Neural progenitor cell (in vitro differentiated cells): ENCODE measurements at regions not wholly inside any gene's neighbourhood (a gene's known extent, or its start where the extent isn't known, plus 50 kb on each side); places are given as distances from the start of the nearest gene placed in this dataset.
A peak's percentile ranks its signal among the peaks of the same experiment; 100 is the strongest.

Experiments
- DNase-seq: peaks from one replicate; pipeline ENCODE4 v3.0.0-alpha.2; 2016; ENCODE audit warnings: low spot score
- H2AFZ ChIP-seq: fragments of 200-600 bp; sonication (generic); replicated peaks from 2 replicates; pipeline ENCODE4 v1.6.1; 2016; ENCODE audit warnings: antibody characterized with exemption
- H3F3A ChIP-seq: fragments of 200-600 bp; sonication (generic); 2 replicates; pipeline ENCODE4 v1.6.1; 2016; ENCODE audit warnings: antibody characterized with exemption, low read depth
- H3K27ac ChIP-seq: fragments of 200-600 bp; sonication (generic); 2 replicates; pipeline ENCODE4 v1.5.1; 2016; ENCODE audit warnings: mild to moderate bottlenecking
- H3K27me3 ChIP-seq: fragments of 200-600 bp; sonication (generic); 2 replicates; pipeline ENCODE4 v1.6.1; 2016; ENCODE audit warnings: mild to moderate bottlenecking, moderate library complexity
- H3K36me3 ChIP-seq: fragments of 200-600 bp; sonication (generic); 2 replicates; pipeline ENCODE4 v1.5.1; 2016
- H3K4me1 ChIP-seq: fragments of 200-600 bp; sonication (generic); 2 replicates; pipeline ENCODE4 v1.6.1; 2016; ENCODE audit warnings: mixed run types
- H3K4me2 ChIP-seq: fragments of 200-600 bp; sonication (generic); 2 replicates; pipeline ENCODE4 v1.6.1; 2016
- H3K4me3 ChIP-seq: fragments of 200-600 bp; sonication (generic); 2 replicates; pipeline ENCODE4 v1.5.1; 2016
- H3K79me2 ChIP-seq: fragments of 200-600 bp; sonication (generic); 2 replicates; pipeline ENCODE4 v1.6.1; 2016; ENCODE audit warnings: low read depth
- H3K9ac ChIP-seq: fragments of 200-600 bp; sonication (generic); 2 replicates; pipeline ENCODE4 v1.6.1; 2016
- H3K9me3 ChIP-seq: fragments of 200-600 bp; sonication (generic); 2 replicates; pipeline ENCODE4 v1.5.1; 2016; ENCODE audit warnings: low read depth
- H4K20me1 ChIP-seq: fragments of 200-600 bp; sonication (generic); 2 replicates; pipeline ENCODE4 v1.6.1; 2016; ENCODE audit warnings: low read depth
- H3K27ac Mint-ChIP-seq: 3 replicates; pipeline ENCODE4 v1.8.0; 2021; ENCODE audit warnings: mixed read lengths
- H3K27me3 Mint-ChIP-seq: 2 replicates; pipeline ENCODE4 v1.8.0; 2022; ENCODE audit warnings: low read depth, mild to moderate bottlenecking, inconsistent platforms, moderate library complexity, mixed read lengths; ENCODE audit not compliant: insufficient read depth
- H3K36me3 Mint-ChIP-seq: 3 replicates; pipeline ENCODE4 v1.8.0; 2021; ENCODE audit warnings: mixed read lengths
- H3K4me1 Mint-ChIP-seq: 3 replicates; pipeline ENCODE4 v1.8.0; 2021; ENCODE audit warnings: mixed read lengths
- H3K4me3 Mint-ChIP-seq: 3 replicates; pipeline ENCODE4 v1.8.0; 2021; ENCODE audit warnings: mild to moderate bottlenecking, moderate library complexity, mixed read lengths
- H3K9me3 Mint-ChIP-seq: 3 replicates; pipeline ENCODE4 v1.8.0; 2020; ENCODE audit warnings: mixed read lengths
- CTCF ChIP-seq: fragments of 200-600 bp; sonication (generic); IDR thresholded peaks from 2 replicates; pipeline ENCODE4 v1.5.1; 2017; ENCODE audit warnings: antibody characterized with exemption, mild to moderate bottlenecking
- EZH2 ChIP-seq: fragments of 200-600 bp; sonication (generic); IDR thresholded peaks from 2 replicates; pipeline ENCODE4 v1.6.1; 2017; ENCODE audit warnings: antibody characterized with exemption, mild to moderate bottlenecking, moderate library complexity
- EZH2phosphoT487 ChIP-seq: fragments of 200-600 bp; sonication (generic); IDR thresholded peaks from 2 replicates; pipeline ENCODE4 v1.6.1; 2017; ENCODE audit warnings: antibody characterized with exemption

DNA sequence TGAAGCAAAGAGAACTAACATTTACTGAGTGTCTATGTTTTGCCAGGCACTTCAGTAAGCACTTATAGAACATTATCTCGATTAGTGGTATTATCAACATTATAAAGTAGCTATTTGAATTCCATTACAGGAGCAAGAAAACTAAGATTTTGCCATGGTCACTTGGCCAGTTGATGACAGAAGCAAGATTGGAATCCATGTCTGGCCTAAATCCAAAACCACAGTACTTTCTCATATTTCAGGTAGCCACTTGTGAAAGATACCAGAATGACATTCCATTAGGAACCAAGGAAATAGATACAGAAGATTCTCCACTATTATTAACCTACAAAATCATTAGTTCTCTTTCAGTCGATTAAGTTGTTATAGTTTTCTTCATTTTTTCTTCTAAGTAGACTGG, 691.0 kb upstream of the API5 start:
- Histone ChIP-seq H3K36me3 (no peaks in the 10 kb centered on the region), H3K9me3 (no peaks in the 10 kb centered on the region), H3K9ac (no peak overlapping the region), H2AFZ (no peak overlapping the region), H3K79me2 (no peaks in the 10 kb centered on the region), H3K4me2 (no peak overlapping the region), H3K27ac (no peak overlapping the region), H3K27me3 (no peaks in the 10 kb centered on the region), H3K4me3 (no peak overlapping the region), H3F3A (peaks cover 4% of the 10 kb centered on the region), H4K20me1 (no peaks in the 10 kb centered on the region), H3K4me1 (peaks cover 18% of the 10 kb centered on the region)
- Mint-ChIP-seq H3K27me3 (no peaks in the 10 kb centered on the region), H3K9me3 (no peaks in the 10 kb centered on the region), H3K27ac (no peak overlapping the region), H3K4me1 (peaks cover 3% of the 10 kb centered on the region), H3K4me3 (no peak overlapping the region), H3K36me3 (no peaks in the 10 kb centered on the region)
- DNase-seq: no peak
- TF ChIP-seq CTCF: no peak
- no peak for TF ChIP-seq EZH2
- TF ChIP-seq EZH2phosphoT487: no peak

GRCh38 chr11:42625757-42626665, 685.8 kb upstream of the API5 start:
- Mint-ChIP-seq H3K4me1 (peaks cover 3% of the 10 kb centered on the region), H3K27ac (no peak overlapping the region), H3K9me3 (peaks cover 3% of the 10 kb centered on the region), H3K36me3 (no peaks in the 10 kb centered on the region), H3K4me3 (no peak overlapping the region), H3K27me3 (no peaks in the 10 kb centered on the region)
- peaks cover 22% of the 10 kb centered on the region for H3K4me1 ChIP-seq
- H3K9ac ChIP-seq: no peak overlapping the region
- no peak for TF ChIP-seq EZH2
- no peak for TF ChIP-seq CTCF
- TF ChIP-seq EZH2phosphoT487: no peak
- H4K20me1 ChIP-seq: no peaks in the 10 kb centered on the region
- H3K36me3 ChIP-seq: no peaks in the 10 kb centered on the region
- H2AFZ ChIP-seq: peak overlapping the region; percentile 44
- H3K4me3 ChIP-seq: no peak overlapping the region
- H3K9me3 ChIP-seq: no peaks in the 10 kb centered on the region
- H3K79me2 ChIP-seq: no peaks in the 10 kb centered on the region
- H3K4me2 ChIP-seq: peak overlapping the region; percentile 14
- peak; percentile 11 for DNase-seq
- no peaks in the 10 kb centered on the region for H3K27me3 ChIP-seq
- peak overlapping the region; percentile 7 for H3K27ac ChIP-seq
- H3F3A ChIP-seq: peaks cover 6% of the 10 kb centered on the region

GRCh38 chr11:42631220-42631843, 680.5 kb upstream of the API5 start:
- Histone ChIP-seq H2AFZ (peak overlapping the region; percentile 11), H3K4me3 (no peak overlapping the region), H3K79me2 (no peaks in the 10 kb centered on the region), H3F3A (no peaks in the 10 kb centered on the region), H3K4me1 (no peaks in the 10 kb centered on the region), H3K4me2 (no peak overlapping the region), H3K27ac (no peak overlapping the region), H3K36me3 (no peaks in the 10 kb centered on the region), H3K27me3 (no peaks in the 10 kb centered on the region), H3K9ac (no peak overlapping the region), H3K9me3 (no peaks in the 10 kb centered on the region), H4K20me1 (no peaks in the 10 kb centered on the region)
- peak; percentile 66 for TF ChIP-seq CTCF
- no peak for TF ChIP-seq EZH2phosphoT487
- peak; percentile 34 for DNase-seq
- H3K4me3 Mint-ChIP-seq: no peak overlapping the region
- peaks cover 3% of the 10 kb centered on the region for H3K9me3 Mint-ChIP-seq
- H3K36me3 Mint-ChIP-seq: no peaks in the 10 kb centered on the region
- no peak overlapping the region for H3K27ac Mint-ChIP-seq
- peaks cover 2% of the 10 kb centered on the region for H3K27me3 Mint-ChIP-seq
- H3K4me1 Mint-ChIP-seq: peaks cover 11% of the 10 kb centered on the region
